ENCODE measurements at regions not wholly inside any gene's neighbourhood (a gene's known extent, or its start where the extent isn't known, plus 50 kb on each side); places are given as distances from the start of the nearest gene placed in this dataset.

DNA sequence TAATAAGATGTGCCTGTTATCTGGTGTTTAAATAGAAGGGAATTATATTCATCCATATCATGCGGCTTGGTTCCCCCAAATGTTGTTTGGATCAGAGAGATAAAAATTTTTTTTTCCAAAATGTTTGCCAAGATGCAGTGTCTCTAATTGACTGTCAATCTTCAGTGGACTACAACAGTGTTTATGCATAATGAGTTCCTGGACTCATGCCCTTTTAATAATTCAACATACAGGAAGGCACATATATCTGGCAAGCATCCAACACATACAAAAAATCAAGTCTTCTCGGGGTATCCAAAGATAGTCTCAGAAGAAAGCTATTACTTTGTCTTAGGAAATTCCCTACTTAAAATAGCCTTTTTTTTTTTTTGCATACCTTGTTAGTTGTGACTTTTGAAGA, 1534.7 kb downstream of the EFNA5 start:
- TF ChIP-seq, protein P1, sequence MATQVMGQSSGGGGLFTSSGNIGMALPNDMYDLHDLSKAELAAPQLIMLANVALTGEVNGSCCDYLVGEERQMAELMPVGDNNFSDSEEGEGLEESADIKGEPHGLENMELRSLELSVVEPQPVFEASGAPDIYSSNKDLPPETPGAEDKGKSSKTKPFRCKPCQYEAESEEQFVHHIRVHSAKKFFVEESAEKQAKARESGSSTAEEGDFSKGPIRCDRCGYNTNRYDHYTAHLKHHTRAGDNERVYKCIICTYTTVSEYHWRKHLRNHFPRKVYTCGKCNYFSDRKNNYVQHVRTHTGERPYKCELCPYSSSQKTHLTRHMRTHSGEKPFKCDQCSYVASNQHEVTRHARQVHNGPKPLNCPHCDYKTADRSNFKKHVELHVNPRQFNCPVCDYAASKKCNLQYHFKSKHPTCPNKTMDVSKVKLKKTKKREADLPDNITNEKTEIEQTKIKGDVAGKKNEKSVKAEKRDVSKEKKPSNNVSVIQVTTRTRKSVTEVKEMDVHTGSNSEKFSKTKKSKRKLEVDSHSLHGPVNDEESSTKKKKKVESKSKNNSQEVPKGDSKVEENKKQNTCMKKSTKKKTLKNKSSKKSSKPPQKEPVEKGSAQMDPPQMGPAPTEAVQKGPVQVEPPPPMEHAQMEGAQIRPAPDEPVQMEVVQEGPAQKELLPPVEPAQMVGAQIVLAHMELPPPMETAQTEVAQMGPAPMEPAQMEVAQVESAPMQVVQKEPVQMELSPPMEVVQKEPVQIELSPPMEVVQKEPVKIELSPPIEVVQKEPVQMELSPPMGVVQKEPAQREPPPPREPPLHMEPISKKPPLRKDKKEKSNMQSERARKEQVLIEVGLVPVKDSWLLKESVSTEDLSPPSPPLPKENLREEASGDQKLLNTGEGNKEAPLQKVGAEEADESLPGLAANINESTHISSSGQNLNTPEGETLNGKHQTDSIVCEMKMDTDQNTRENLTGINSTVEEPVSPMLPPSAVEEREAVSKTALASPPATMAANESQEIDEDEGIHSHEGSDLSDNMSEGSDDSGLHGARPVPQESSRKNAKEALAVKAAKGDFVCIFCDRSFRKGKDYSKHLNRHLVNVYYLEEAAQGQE (IDR thresholded peaks at IDR 0.05; ENCODE audit: insufficient read depth in 1 of 2, low read depth in 2 of 2, low read length in 2 of 2): no peak
- TF ChIP-seq SIN3A (IDR thresholded peaks at IDR 0.05; ENCODE audit: borderline replicate concordance, insufficient read depth, low read length): no peak
- no peak for TF ChIP-seq FOXP2 (optimal IDR thresholded peaks at IDR 0.05; ENCODE audit: borderline replicate concordance, extremely low read depth, extremely low read length, insufficient read depth)
- no peak for TF ChIP-seq TAF1 (IDR thresholded peaks at IDR 0.05; ENCODE audit: borderline replicate concordance, insufficient read depth, low read length)

All from PFSK-1 (cell line).